HS-5 (cell line): ENCODE measurements at regions not wholly inside any gene's neighbourhood (a gene's known extent, or its start where the extent isn't known, plus 50 kb on each side); places are given as distances from the start of the nearest gene placed in this dataset.

ENCODE experiments used
- DNase-seq: peaks from one replicate; pipeline ENCODE4 v3.0.0-alpha.2; 2012; ENCODE audit warnings: low read depth

GRCh38 chr5:82334856-82335255 lies 56.7 kb upstream of the RPS23 start:
- no peak for DNase-seq

- no peak for DNase-seq
These were observed 56.0 kb upstream of the RPS23 start for GRCh38 chr5:82334085-82334692.

DNA sequence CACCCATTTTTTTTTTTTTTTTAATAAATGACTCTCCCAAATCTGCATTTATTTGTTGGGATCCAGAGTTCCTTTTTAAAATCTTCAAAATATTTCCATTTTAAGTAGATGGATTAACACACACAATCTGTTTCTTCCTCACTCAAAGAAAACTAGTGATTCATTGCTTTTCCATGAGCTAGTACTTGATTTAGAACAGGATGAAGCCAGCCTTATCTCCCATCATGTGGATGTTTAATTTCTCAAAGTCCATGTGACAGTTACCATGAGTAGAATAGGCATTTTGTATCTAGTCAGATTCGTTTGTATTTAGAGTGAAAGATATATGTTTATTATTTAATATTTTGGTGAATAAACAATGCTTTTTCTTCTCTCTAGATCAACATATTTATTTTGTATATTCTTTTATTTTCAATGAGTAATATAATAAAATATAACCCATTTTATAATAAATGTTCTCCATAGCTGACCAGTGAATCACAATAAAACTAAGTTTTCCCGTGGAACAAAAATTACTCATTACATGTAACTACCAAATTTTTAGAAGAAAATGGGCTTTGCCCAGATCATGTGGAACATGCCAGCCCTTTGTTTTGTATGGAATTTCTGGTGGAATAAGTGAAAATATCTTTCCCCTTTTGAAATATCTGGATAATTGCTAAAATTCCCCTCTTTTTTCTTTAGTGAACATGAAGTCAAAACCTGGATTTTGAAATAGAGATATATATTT lies 54.9 kb upstream of the RPS23 start:
- DNase-seq, result no peak

DNA sequence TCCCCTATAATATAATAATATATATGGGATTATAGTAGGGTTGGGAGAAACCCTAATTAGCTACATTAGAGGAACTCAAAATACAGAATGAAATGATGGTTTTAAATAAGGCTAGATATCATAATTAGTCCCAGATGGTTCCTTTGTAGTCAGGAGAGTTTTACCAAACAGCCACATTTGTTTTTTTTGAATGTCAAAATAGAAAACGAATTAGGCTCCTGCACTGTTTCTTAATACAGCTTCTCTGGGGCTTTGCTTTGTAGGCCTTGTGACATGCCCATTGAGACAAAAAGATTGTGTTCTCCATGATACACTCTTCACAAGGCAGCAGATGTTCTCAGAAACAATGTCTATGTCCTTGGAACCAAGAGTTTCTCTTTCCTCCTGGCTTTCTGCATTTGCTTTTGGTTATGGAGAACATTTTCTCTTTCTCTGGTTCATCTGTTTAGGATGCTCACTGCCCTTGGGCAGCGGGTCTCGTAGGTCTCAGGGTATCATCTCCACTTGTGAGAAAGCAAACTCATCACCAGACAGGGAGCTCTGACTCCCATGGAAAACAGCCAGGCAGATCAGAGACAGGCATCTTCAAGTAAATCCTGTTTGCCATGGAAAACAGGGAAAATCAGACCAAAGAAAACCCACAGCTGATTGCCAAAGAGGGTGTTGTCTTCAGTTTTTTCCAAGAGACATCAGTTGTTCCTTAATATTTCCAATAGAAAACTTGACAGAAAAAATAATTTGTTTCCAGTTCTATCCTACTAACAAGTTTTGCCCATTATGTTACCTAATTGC lies 54.1 kb upstream of the RPS23 start:
- no peak for DNase-seq

- DNase-seq, result no peak
These were observed 53.4 kb upstream of the RPS23 start for GRCh38 chr5:82331557-82331956.

DNA sequence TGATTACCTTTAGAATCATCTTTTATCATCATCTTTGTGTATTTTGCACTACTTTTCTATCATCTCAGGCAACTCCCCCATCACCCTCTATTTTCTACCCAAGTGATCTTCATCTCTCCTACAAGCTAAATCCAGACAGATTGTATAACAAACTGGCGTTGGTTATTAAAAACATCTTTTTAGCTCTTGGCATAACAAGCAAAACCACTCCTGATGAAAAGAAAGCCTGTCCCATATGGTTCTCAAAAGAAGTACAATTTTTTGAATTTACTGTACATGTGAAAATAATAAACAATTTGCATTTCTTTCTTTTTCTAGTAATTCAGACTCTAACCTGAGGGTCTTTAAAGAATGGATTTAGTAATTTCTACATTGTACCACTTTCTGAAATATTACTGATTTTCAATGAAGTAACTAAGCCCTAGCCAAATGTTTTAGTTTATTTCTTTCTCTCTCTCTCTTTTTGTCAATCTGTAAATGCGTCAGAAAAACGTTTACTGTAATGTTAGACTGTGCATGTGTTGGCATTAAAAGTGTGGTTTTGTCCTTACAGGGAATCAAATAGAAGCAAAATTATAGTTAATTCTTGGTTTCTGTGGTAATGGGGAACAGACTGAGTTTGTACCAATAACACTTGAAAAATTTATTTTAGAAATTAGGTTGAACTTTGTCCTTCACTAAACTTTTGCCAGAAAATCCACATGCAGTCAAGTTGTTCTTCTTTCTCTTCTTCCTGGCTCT lies 52.5 kb upstream of the RPS23 start:
- DNase-seq, result no peak

DNA sequence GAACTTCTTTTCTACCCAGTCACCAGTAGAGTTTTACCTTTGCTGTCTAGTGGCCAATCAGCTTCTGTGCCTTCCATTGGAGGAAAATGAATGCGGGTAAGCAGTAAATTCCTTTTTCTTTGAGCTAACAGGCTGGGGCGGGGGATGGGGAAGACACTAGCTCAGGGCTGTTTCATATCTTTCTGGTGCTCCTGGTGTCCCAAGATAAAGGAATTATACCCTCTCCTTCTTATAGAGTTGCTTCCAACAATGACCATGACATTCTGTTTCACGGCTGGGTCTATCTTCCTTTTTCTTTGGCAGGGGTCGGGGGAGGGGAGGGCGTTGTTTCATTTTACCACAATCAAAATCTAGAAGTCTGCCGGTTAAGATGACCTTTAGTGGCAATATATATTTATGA lies 51.2 kb upstream of the RPS23 start:
- no peak for DNase-seq
